ENCODE measurements at regions not wholly inside any gene's neighbourhood (a gene's known extent, or its start where the extent isn't known, plus 50 kb on each side); places are given as distances from the start of the nearest gene placed in this dataset.

DNA sequence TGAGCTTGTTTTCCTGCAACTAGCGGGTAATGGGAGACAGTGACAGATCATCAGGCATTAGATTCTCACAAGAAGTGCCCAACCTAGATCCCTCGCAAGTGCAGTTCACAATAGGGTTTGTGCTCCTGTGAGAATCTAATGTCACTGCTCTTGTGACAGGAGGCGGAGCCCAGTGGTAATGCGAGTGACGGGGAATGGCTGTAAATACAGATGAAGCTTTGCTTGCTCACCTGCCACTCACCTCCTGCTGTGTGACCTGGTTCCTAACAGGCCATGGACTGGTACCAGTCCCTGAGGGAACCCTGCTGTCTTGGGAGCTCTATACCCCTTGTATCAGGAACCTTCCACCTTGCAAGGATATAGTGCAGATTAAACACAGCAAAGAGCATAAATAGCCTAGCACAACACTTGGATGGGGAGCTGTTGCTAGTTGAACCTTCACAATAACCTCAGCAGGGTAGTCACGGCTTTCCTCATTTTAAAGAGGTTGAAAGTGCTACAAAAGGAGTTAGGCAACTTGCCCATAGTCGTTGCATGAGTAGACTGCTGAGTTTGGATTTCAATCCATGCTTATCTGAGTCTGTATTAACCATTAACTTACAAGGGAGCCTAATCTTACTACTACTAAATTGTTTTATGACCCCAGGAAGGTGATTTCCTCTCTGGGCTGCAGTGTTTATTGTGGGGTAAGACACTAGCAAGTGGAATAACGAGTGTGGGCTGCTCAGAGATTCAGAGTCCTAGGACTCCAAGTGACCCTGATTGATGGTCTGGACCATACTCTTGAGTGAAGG is 156.6 kb upstream of the ZFHX3 start:
- FAIRE-seq = no peak
- H3K4me3 ChIP-seq (ENCODE audit: low read depth, low read length) = no peak overlapping the region
- H3K36me3 ChIP-seq (ENCODE audit: control insufficient read depth, insufficient read depth, low read length) = no peaks in the 10 kb centered on the region
- no peak for DNase-seq (ENCODE audit: low read depth)
- H3K27me3 ChIP-seq (ENCODE audit: control insufficient read depth, insufficient read depth, low read length) = no peaks in the 10 kb centered on the region
- TF ChIP-seq, protein P1, sequence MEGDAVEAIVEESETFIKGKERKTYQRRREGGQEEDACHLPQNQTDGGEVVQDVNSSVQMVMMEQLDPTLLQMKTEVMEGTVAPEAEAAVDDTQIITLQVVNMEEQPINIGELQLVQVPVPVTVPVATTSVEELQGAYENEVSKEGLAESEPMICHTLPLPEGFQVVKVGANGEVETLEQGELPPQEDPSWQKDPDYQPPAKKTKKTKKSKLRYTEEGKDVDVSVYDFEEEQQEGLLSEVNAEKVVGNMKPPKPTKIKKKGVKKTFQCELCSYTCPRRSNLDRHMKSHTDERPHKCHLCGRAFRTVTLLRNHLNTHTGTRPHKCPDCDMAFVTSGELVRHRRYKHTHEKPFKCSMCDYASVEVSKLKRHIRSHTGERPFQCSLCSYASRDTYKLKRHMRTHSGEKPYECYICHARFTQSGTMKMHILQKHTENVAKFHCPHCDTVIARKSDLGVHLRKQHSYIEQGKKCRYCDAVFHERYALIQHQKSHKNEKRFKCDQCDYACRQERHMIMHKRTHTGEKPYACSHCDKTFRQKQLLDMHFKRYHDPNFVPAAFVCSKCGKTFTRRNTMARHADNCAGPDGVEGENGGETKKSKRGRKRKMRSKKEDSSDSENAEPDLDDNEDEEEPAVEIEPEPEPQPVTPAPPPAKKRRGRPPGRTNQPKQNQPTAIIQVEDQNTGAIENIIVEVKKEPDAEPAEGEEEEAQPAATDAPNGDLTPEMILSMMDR (IDR thresholded peaks at IDR 0.05; ENCODE audit: insufficient read depth, low read length, severe bottlenecking) = no peak

DNA sequence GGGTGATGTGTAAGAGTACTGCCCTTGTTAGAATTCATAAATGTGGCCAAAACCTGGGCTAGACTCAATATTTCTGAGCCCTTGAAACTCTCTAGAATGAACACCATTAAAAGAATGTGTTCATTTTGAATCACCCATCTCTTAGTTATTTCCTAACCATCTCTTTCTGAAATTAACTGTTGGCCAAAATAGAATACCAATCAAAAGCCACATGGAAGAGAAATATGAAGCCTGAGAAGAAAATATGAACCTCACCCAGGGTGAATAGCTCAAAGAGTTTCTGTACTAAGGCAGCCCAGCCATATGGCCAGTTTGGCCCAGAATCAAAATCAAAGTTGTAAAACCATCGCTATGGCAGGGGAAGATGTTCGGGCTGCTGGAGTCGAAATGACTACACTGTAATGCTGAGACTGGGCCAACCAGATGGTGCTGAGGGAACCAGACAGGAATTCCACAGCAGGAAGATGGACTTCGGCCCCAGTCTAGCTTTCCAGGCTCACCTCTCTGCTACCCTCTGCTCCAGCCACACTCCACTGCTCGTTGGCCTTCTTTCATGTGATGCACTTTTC is 154.3 kb upstream of the ZFHX3 start:
- FAIRE-seq = no peak
- Histone ChIP-seq H3K27me3 (ENCODE audit: control insufficient read depth, insufficient read depth, low read length) (no peaks in the 10 kb centered on the region), H3K4me3 (ENCODE audit: low read depth, low read length) (no peak overlapping the region), H3K36me3 (ENCODE audit: control insufficient read depth, insufficient read depth, low read length) (no peaks in the 10 kb centered on the region)
- no peak for DNase-seq (ENCODE audit: low read depth)
- TF ChIP-seq, protein P1 (IDR thresholded peaks at IDR 0.05; ENCODE audit: insufficient read depth, low read length, severe bottlenecking) = no peak

DNA sequence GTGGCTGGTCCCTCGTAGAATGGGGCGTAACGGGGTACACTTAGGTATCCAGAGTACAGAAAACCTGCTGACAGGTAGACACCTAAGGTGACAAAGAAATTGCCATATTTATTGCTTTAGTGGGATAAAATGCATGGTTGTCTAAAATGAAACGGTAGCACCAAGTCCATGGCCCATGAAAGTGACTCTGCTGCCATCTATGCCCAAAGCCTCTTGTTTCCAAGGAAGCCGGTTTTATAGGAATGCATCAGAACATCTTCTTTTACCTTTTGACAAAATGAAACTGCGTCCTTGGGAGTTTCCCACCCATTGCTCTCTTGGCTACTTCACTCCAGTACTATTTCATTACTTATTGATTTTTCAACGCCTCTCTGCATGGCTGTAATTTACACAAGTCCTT is 151.3 kb upstream of the ZFHX3 start:
- no peak overlapping the region for H3K4me3 ChIP-seq (ENCODE audit: low read depth, low read length)
- no peaks in the 10 kb centered on the region for H3K27me3 ChIP-seq (ENCODE audit: control insufficient read depth, insufficient read depth, low read length)
- no peak for DNase-seq (ENCODE audit: low read depth)
- no peaks in the 10 kb centered on the region for H3K36me3 ChIP-seq (ENCODE audit: control insufficient read depth, insufficient read depth, low read length)
- no peak for FAIRE-seq
- TF ChIP-seq, protein P1 (IDR thresholded peaks at IDR 0.05; ENCODE audit: insufficient read depth, low read length, severe bottlenecking) = no peak

DNA sequence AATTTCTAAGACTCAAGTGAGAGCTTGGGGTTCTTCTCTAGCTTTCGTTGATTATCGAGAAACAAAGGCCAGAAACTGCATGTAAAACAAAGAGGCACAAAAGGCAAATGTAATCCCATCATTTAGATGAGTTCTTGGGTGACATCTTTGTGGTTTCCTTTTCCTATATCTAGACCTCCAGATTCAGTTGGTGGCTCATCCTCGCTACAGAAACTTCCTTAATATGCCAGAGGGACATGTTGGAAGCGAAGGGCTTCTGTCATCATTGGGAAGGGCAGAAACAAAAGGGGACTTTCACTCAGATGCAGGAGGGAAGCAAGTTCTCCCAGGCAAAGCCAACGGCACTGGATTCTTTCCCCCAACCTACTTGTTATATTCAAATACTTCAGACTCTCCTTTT is 150.6 kb upstream of the ZFHX3 start:
- DNase-seq (ENCODE audit: low read depth) = no peak
- no peak for FAIRE-seq
- TF ChIP-seq, protein P1 (IDR thresholded peaks at IDR 0.05; ENCODE audit: insufficient read depth, low read length, severe bottlenecking) = no peak
- no peaks in the 10 kb centered on the region for H3K36me3 ChIP-seq (ENCODE audit: control insufficient read depth, insufficient read depth, low read length)
- no peaks in the 10 kb centered on the region for H3K27me3 ChIP-seq (ENCODE audit: control insufficient read depth, insufficient read depth, low read length)
- no peak overlapping the region for H3K4me3 ChIP-seq (ENCODE audit: low read depth, low read length)

DNA sequence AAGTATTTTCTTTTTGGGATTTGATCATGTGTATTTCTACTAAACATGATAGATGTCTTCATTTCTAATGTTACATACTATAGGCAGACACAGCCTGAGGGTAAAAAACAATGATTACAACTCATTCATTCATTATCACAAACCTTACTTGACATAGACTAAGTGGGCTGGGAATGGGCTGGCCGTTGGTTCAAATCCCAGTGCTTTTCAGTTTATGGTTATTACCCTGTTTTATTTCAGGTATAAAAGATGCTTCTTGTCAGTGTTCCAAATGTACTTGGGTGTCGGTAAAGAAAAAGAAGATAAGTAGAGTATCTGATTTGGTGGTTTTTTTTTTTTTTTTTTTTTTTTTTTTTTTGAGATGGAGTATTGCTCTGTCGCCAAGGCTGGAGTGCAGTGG is 149.7 kb upstream of the ZFHX3 start:
- Histone ChIP-seq H3K36me3 (ENCODE audit: control insufficient read depth, insufficient read depth, low read length) (no peaks in the 10 kb centered on the region), H3K27me3 (ENCODE audit: control insufficient read depth, insufficient read depth, low read length) (no peaks in the 10 kb centered on the region), H3K4me3 (ENCODE audit: low read depth, low read length) (no peak overlapping the region)
- FAIRE-seq = no peak
- TF ChIP-seq, protein P1 (IDR thresholded peaks at IDR 0.05; ENCODE audit: insufficient read depth, low read length, severe bottlenecking) = no peak
- no peak for DNase-seq (ENCODE audit: low read depth)
